ENCODE measurements at regions not wholly inside any gene's neighbourhood (a gene's known extent, or its start where the extent isn't known, plus 50 kb on each side); places are given as distances from the start of the nearest gene placed in this dataset.

GRCh38 chr11:80024119-80024518, 583.3 kb upstream of the TENM4 start:
- no peak for DNase-seq
- Histone ChIP-seq H3K79me1 (replicated peaks; ENCODE audit: low read length, poor library complexity, severe bottlenecking) (no peaks in the 10 kb centered on the region), H3K4me3 (ENCODE audit: insufficient read depth in 1 of 2, low read depth in 1 of 2, low read length in 2 of 2) (no peak overlapping the region), H2BK12ac (ENCODE audit: low read length in 2 of 2) (no peak overlapping the region), H3K18ac (ENCODE audit: low read depth in 1 of 2, low read length in 2 of 2) (no peak overlapping the region), H4K8ac (ENCODE audit: low read length) (no peak overlapping the region), H3K9me3 (ENCODE audit: control insufficient read depth, low read length) (peaks cover 8% of the 10 kb centered on the region), H3K14ac (ENCODE audit: low read length in 2 of 2) (no peak overlapping the region), H2AK5ac (ENCODE audit: low read length, severe bottlenecking) (no peak overlapping the region), H3K36me3 (ENCODE audit: control insufficient read depth in 1 of 2, insufficient read depth in 2 of 2, low read depth in 1 of 2, low read length in 2 of 2) (no peaks in the 10 kb centered on the region), H3K4ac (ENCODE audit: low read depth in 1 of 2, low read length in 2 of 2) (no peak overlapping the region), H2AFZ (ENCODE audit: low read depth, low read length) (no peak overlapping the region), H3K9ac (ENCODE audit: low read length) (no peak overlapping the region), H2BK15ac (ENCODE audit: low read depth, poor library complexity, severe bottlenecking) (no peak overlapping the region), H4K91ac (ENCODE audit: low read length) (no peak overlapping the region), H3K23ac (ENCODE audit: low read length in 2 of 2) (no peak overlapping the region), H3K27ac (ENCODE audit: low read length, poor library complexity, severe bottlenecking) (no peak overlapping the region), H3K4me2 (ENCODE audit: low read length, poor library complexity, severe bottlenecking) (no peak overlapping the region), H2BK5ac (ENCODE audit: low read depth, low read length, poor library complexity, severe bottlenecking) (no peak overlapping the region), H3K27me3 (ENCODE audit: control insufficient read depth in 1 of 2, insufficient read depth in 1 of 2, low read length in 2 of 2) (no peaks in the 10 kb centered on the region), H3K4me1 (ENCODE audit: control insufficient read depth, insufficient read depth, low read depth, low read length) (peaks cover 2% of the 10 kb centered on the region), H2BK120ac (ENCODE audit: low read depth, low read length) (no peak overlapping the region)
- WGBS = 79% methylated on average over 2 of the region's 4 CpGs

GRCh38 chr11:80023386-80023785, 582.6 kb upstream of the TENM4 start:
- Histone ChIP-seq H3K4me1 (ENCODE audit: control insufficient read depth, insufficient read depth, low read depth, low read length) (no peaks in the 10 kb centered on the region), H3K14ac (ENCODE audit: low read length in 2 of 2) (no peak overlapping the region), H3K4me3 (ENCODE audit: insufficient read depth in 1 of 2, low read depth in 1 of 2, low read length in 2 of 2) (no peak overlapping the region), H4K8ac (ENCODE audit: low read length) (no peak overlapping the region), H3K27ac (ENCODE audit: low read length, poor library complexity, severe bottlenecking) (no peak overlapping the region), H3K36me3 (ENCODE audit: control insufficient read depth in 1 of 2, insufficient read depth in 2 of 2, low read depth in 1 of 2, low read length in 2 of 2) (no peaks in the 10 kb centered on the region), H2BK15ac (ENCODE audit: low read depth, poor library complexity, severe bottlenecking) (no peak overlapping the region), H3K18ac (ENCODE audit: low read depth in 1 of 2, low read length in 2 of 2) (no peak overlapping the region), H3K4ac (ENCODE audit: low read depth in 1 of 2, low read length in 2 of 2) (no peak overlapping the region), H2BK5ac (ENCODE audit: low read depth, low read length, poor library complexity, severe bottlenecking) (no peak overlapping the region), H3K27me3 (ENCODE audit: control insufficient read depth in 1 of 2, insufficient read depth in 1 of 2, low read length in 2 of 2) (no peaks in the 10 kb centered on the region), H2BK120ac (ENCODE audit: low read depth, low read length) (no peak overlapping the region), H2AFZ (ENCODE audit: low read depth, low read length) (no peak overlapping the region), H2BK12ac (ENCODE audit: low read length in 2 of 2) (no peak overlapping the region), H3K23ac (ENCODE audit: low read length in 2 of 2) (no peak overlapping the region), H2AK5ac (ENCODE audit: low read length, severe bottlenecking) (no peak overlapping the region), H3K9me3 (ENCODE audit: control insufficient read depth, low read length) (peaks cover 8% of the 10 kb centered on the region), H3K9ac (ENCODE audit: low read length) (no peak overlapping the region), H3K4me2 (ENCODE audit: low read length, poor library complexity, severe bottlenecking) (no peak overlapping the region), H4K91ac (ENCODE audit: low read length) (no peak overlapping the region), H3K79me1 (replicated peaks; ENCODE audit: low read length, poor library complexity, severe bottlenecking) (no peaks in the 10 kb centered on the region)
- DNase-seq = no peak

GRCh38 chr11:80010536-80010935, 569.7 kb upstream of the TENM4 start:
- 100% methylated on average over 1 of the region's 1 CpG for WGBS
- Histone ChIP-seq H3K36me3 (ENCODE audit: control insufficient read depth in 1 of 2, insufficient read depth in 2 of 2, low read depth in 1 of 2, low read length in 2 of 2) (no peaks in the 10 kb centered on the region), H4K91ac (ENCODE audit: low read length) (no peak overlapping the region), H3K4me3 (ENCODE audit: insufficient read depth in 1 of 2, low read depth in 1 of 2, low read length in 2 of 2) (no peak overlapping the region), H3K9ac (ENCODE audit: low read length) (no peak overlapping the region), H3K4me2 (ENCODE audit: low read length, poor library complexity, severe bottlenecking) (no peak overlapping the region), H3K4me1 (ENCODE audit: control insufficient read depth, insufficient read depth, low read depth, low read length) (peaks cover 2% of the 10 kb centered on the region), H2AFZ (ENCODE audit: low read depth, low read length) (no peak overlapping the region), H2BK12ac (ENCODE audit: low read length in 2 of 2) (no peak overlapping the region), H3K14ac (ENCODE audit: low read length in 2 of 2) (no peak overlapping the region), H3K9me3 (ENCODE audit: control insufficient read depth, low read length) (peaks cover 4% of the 10 kb centered on the region), H3K27ac (ENCODE audit: low read length, poor library complexity, severe bottlenecking) (no peak overlapping the region), H3K23ac (ENCODE audit: low read length in 2 of 2) (no peak overlapping the region), H2BK120ac (ENCODE audit: low read depth, low read length) (no peak overlapping the region), H4K8ac (ENCODE audit: low read length) (no peak overlapping the region), H2BK15ac (ENCODE audit: low read depth, poor library complexity, severe bottlenecking) (no peak overlapping the region), H3K27me3 (ENCODE audit: control insufficient read depth in 1 of 2, insufficient read depth in 1 of 2, low read length in 2 of 2) (no peaks in the 10 kb centered on the region), H2BK5ac (ENCODE audit: low read depth, low read length, poor library complexity, severe bottlenecking) (no peak overlapping the region), H3K4ac (ENCODE audit: low read depth in 1 of 2, low read length in 2 of 2) (no peak overlapping the region), H3K18ac (ENCODE audit: low read depth in 1 of 2, low read length in 2 of 2) (no peak overlapping the region), H2AK5ac (ENCODE audit: low read length, severe bottlenecking) (no peak overlapping the region), H3K79me1 (replicated peaks; ENCODE audit: low read length, poor library complexity, severe bottlenecking) (no peaks in the 10 kb centered on the region)
- no peak for DNase-seq

GRCh38 chr11:80009081-80009480, 568.3 kb upstream of the TENM4 start:
- H3K14ac ChIP-seq (ENCODE audit: low read length in 2 of 2) = no peak overlapping the region
- no peak overlapping the region for H4K91ac ChIP-seq (ENCODE audit: low read length)
- WGBS = 86% methylated on average over 2 of the region's 3 CpGs
- no peaks in the 10 kb centered on the region for H3K27me3 ChIP-seq (ENCODE audit: control insufficient read depth in 1 of 2, insufficient read depth in 1 of 2, low read length in 2 of 2)
- no peak for DNase-seq
- peaks cover 2% of the 10 kb centered on the region for H3K4me1 ChIP-seq (ENCODE audit: control insufficient read depth, insufficient read depth, low read depth, low read length)
- H2BK5ac ChIP-seq (ENCODE audit: low read depth, low read length, poor library complexity, severe bottlenecking) = no peak overlapping the region
- no peak overlapping the region for H3K4ac ChIP-seq (ENCODE audit: low read depth in 1 of 2, low read length in 2 of 2)
- no peak overlapping the region for H2BK15ac ChIP-seq (ENCODE audit: low read depth, poor library complexity, severe bottlenecking)
- H3K4me2 ChIP-seq (ENCODE audit: low read length, poor library complexity, severe bottlenecking) = no peak overlapping the region
- H3K18ac ChIP-seq (ENCODE audit: low read depth in 1 of 2, low read length in 2 of 2) = no peak overlapping the region
- peaks cover 7% of the 10 kb centered on the region for H3K9me3 ChIP-seq (ENCODE audit: control insufficient read depth, low read length)
- H3K79me1 ChIP-seq (replicated peaks; ENCODE audit: low read length, poor library complexity, severe bottlenecking) = no peaks in the 10 kb centered on the region
- no peak overlapping the region for H3K27ac ChIP-seq (ENCODE audit: low read length, poor library complexity, severe bottlenecking)
- H3K4me3 ChIP-seq (ENCODE audit: insufficient read depth in 1 of 2, low read depth in 1 of 2, low read length in 2 of 2) = no peak overlapping the region
- no peak overlapping the region for H2AFZ ChIP-seq (ENCODE audit: low read depth, low read length)
- no peak overlapping the region for H2AK5ac ChIP-seq (ENCODE audit: low read length, severe bottlenecking)
- H3K36me3 ChIP-seq (ENCODE audit: control insufficient read depth in 1 of 2, insufficient read depth in 2 of 2, low read depth in 1 of 2, low read length in 2 of 2) = no peaks in the 10 kb centered on the region
- no peak overlapping the region for H3K23ac ChIP-seq (ENCODE audit: low read length in 2 of 2)
- H2BK12ac ChIP-seq (ENCODE audit: low read length in 2 of 2) = no peak overlapping the region
- no peak overlapping the region for H3K9ac ChIP-seq (ENCODE audit: low read length)
- H4K8ac ChIP-seq (ENCODE audit: low read length) = no peak overlapping the region
- H2BK120ac ChIP-seq (ENCODE audit: low read depth, low read length) = no peak overlapping the region
